DMS79 treated with DMSO at 0.1 percent for 48 hours (cell line): ENCODE measurements at regions not wholly inside any gene's neighbourhood (a gene's known extent, or its start where the extent isn't known, plus 50 kb on each side); places are given as distances from the start of the nearest gene placed in this dataset.
"Not testable (repeated sequence)": the region's sequence is repeated elsewhere in the genome, so short reads cannot be mapped to it uniquely, and the experiment has no call there.

ENCODE experiments used
- DNase-seq: peaks from one replicate; lab custom pipeline; 2025; lab: John Stamatoyannopoulos, UW

GRCh38 chr10:80697926-80698325, 160.2 kb downstream of the SH2D4B start:
- DNase-seq = no peak

DNA sequence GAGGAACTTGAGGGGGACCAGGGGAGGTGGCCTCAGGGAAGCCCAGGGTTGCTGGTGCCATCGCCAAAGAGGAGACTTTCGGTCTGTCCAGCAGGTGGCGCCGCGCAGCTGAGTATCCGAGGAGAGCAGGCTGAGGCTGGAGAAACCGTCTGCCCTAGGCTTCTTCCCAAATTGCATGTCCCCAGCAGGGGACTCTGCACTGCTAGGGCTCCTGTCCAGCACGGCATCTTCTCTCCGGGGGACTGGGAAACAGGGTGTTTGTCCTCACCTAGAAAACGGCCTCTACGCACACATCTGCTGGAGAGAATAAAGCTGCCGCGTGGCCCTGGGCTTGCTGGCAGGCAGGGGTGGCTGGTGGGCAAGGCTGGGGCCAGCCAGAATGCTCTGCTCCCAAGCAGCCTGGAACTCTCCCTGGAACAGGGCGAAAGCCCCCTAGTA, 161.9 kb downstream of the SH2D4B start:
- DNase-seq = peak; percentile 15

DNA sequence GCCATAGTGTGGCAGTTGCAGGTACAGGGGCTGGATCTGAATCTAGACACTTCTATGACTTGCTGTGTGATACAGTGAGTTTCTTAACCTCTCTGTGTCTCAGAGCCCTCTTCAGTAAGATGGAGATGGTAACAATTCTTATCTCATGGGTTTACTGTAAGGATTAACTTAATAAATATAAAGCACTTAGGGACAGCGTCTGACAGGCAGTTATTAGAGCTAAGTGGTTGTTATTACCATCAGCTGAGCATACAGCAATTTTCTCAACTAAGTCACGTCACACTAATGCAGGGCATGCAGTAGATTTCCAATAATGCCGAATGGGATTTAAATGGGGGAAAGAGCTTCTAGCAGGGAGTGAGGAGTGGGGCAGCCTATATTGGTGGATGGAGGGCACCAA, 162.6 kb downstream of the SH2D4B start:
- DNase-seq = no peak

DNA sequence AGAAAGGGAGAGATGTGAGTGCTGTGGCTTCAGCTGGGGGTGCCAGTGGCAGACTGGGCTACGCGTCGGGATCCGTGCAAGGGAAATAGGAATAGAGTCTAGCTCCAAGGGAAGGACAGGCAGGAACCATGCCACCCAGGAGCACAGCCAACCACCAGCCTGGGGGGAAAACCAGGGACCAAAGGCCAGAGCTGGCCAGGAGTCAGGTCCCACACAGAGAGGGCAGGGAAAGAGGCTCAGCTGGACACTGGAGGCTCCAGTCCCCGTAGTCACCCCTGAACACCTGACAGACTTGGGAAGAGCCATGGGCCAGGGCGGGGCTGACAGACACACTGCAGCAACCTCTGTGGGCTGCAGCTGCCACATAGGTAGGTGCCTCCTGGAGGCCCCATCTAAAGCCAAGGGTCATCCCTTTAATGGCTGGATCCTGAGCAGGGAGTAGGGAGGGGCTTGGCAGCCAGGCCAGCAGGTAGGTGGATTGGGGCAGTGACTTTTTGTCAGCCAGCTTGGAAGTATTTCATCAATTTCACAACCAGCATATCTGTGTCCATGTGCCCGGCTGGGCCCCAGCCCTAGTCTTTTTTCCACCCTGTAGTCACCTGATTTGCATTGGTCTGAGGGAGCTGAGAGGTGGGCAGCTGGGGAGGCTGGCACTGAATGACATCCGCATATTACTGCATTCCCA, 163.2 kb downstream of the SH2D4B start:
- DNase-seq = no peak

DNA sequence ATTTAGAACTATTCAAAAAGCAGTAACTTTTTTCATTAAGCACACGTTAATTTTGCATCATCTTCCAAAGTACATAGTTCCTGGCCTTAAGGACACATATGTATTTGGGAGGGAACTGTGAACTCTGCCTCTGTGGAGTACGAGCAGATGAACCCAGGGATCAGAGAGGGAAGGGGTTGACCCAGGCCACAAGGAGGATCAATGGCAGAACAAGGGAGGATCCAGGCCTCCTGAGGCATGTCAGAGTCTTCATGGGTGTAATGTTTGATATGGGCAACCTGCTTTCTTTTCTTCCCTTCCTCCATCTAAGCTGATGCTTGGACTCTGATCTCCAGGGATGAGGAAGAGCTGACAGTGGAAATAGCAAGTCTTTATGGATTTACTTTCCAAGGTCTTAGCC, 164.0 kb downstream of the SH2D4B start:
- DNase-seq = no peak

- no peak for DNase-seq
Observed at GRCh38 chr10:80702143-80702542, 164.4 kb downstream of the SH2D4B start.

- DNase-seq = no peak
Observed at GRCh38 chr10:80705899-80706298, 168.2 kb downstream of the SH2D4B start.

GRCh38 chr10:80708185-80708584, 170.5 kb downstream of the SH2D4B start:
- no peak for DNase-seq

DNA sequence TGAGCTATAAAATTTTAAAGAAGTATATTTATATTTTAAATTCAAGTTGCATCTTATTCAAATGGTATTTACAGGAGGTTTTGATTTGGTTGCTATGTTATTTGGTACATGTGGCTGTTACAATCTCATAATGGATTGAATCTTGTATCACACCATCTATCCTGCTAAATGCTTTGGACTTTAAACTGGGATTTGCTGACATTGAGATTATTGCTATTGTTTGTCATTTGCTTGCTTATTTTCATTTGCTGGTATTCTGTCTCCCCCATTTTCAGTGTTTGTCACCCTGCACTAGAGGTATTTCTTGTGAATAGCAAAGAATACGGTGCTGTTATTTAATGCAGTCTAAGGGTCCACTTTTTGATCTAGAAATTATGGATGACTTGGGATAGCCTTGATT, 171.1 kb downstream of the SH2D4B start:
- DNase-seq = no peak

DNA sequence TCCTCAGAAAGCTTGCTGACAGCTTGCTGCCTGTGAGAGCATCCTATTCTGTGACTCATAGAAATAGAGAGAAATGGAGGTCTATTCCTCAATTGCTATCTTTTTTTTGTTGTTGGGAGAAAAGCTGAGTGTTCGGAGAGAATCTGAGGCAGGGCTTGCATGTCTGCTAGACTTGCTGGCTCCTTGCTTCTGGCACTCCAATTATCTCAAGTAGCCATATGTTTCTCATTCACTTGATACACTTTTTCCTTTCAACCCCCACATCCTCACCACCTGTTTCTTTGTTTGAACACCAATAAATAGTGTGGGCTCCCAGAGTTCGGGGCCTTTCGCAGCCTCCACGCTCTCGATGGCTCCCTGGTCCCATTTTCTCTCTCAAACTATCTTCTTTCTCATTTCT, 172.2 kb downstream of the SH2D4B start:
- no peak for DNase-seq

- no peak for DNase-seq
Observed at GRCh38 chr10:80713398-80713928, 175.8 kb downstream of the SH2D4B start.

DNA sequence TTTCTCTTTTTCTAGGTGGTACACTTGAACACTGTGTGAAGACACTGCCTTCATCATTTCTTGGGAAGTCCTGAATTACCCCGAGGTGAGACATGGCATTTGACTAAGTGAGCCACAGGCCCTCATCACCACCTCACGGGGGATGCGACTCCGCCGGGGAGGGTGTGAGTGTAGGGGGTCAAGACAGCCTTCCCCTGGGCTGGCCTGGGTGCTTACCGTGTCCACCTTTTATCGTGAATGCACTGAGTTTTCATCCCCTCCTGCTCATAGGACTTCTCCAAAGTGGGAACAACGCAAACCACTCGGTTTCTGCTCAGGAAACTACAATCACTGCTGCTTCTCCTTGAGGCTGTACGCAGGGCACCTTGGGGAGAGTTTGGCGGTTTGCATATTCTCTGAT, 176.9 kb downstream of the SH2D4B start:
- no peak for DNase-seq

GRCh38 chr10:80718024-80718423, 180.3 kb downstream of the SH2D4B start:
- DNase-seq = no peak

GRCh38 chr10:80719935-80720334, 182.2 kb downstream of the SH2D4B start:
- DNase-seq = no peak

- DNase-seq = no peak
Observed at GRCh38 chr10:80720549-80720948, 182.8 kb downstream of the SH2D4B start.

DNA sequence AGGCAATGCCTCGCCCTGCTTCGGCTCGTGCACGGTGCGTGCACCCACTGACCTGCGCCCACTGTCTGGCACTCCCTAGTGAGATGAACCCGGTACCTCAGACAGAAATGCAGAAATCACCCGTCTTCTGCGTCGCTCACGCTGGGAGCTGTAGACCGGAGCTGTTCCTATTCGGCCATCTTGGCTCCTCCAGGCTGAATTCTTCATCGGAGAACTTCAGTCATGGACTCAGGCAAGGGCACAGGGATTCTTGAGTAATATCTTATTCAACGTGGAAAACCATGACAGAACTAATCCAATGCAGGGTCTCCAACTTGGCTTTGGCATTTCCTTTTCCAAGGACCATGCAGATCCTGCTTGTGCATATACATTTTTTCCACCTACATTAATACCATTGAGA, 190.7 kb downstream of the SH2D4B start:
- not testable (repeated sequence) for DNase-seq

- DNase-seq = no peak
Observed at GRCh38 chr10:80729896-80730295, 192.2 kb downstream of the SH2D4B start.

GRCh38 chr10:80730522-80730921, 192.8 kb downstream of the SH2D4B start:
- DNase-seq = no peak

- DNase-seq = no peak
Observed at GRCh38 chr10:80734589-80734988, 196.9 kb downstream of the SH2D4B start.

- DNase-seq = no peak
Observed at GRCh38 chr10:80737209-80737608, 199.5 kb downstream of the SH2D4B start.

- DNase-seq = no peak
Observed at GRCh38 chr10:80739328-80739727, 201.6 kb downstream of the SH2D4B start.

DNA sequence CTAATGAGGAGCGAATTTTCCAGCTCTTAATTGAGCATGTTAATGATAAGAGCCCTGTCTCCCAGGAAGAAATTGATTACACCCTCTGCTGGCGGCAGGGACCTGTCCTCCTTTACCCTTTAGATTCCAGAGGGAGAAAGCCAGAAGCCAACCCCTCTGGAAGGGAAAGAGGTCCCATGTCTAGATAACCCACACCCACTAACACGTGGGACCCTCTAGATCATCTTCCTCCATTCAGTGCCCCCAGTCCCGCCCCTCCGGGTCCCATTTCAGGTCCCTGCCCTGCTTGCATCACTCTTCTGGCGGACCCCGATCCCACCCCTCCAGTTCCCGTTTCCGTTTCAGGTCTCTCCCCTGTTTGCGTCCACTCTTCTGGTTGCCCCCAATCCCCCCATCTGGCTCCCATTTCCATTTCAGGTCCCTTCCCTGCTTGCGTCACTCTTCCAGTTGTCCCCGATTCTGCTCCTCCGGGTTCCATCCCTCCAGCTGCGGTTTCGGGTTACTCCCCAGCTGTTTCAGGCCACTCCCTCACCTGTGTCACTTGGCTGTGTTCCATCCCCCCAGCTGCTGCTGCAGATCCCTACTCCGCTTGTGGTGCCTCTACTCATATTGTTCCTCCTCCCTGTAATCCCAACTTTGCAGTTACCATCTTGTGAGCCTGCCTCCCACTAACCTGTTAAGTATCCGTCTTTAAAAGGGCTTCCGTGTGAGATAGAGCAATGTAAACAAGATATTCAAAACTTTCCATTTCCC, 202.4 kb downstream of the SH2D4B start:
- no peak for DNase-seq

DNA sequence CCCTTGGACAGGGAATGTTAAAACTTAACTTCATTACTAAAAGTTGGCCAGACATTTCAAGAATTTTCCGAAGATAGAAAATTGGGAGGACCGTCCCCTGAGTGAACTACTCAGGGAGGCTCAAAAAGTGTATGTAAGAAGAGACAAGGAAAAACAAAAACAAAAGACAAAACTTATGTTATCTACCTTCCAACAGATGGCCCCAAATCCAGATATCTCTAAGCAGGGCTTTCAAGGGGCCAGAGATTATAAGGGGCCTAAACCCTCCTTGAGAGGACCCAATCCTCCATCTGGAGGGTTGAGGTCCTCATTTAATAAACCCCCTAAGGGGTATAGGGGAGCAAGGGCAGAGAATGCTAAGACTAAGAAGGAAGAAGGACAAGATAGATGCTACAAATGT, 203.6 kb downstream of the SH2D4B start:
- DNase-seq = no peak
